ENCODE measurements at regions not wholly inside any gene's neighbourhood (a gene's known extent, or its start where the extent isn't known, plus 50 kb on each side); places are given as distances from the start of the nearest gene placed in this dataset.

DNA sequence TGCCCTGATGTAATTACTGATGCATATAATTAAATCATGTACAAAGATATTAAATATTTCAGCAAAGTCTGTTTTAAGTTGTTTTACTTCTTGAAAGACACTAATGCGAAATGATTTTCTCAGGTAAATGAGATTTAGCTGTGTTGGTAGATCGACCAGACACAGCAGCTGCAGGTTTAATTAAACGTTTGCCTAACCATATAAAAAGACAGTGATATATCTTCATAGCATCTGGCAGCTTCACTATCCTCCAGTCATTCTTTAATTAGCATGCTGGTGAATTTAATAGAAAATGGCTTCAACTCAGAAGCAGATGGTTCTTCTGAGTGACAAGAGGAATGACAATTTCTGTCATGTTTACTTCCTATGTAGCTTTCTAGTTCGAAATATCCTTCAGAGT, 69.3 kb downstream of the NHLRC3 start:
- H3K27ac ChIP-seq = no peak overlapping the region
- TF ChIP-seq, protein P1, sequence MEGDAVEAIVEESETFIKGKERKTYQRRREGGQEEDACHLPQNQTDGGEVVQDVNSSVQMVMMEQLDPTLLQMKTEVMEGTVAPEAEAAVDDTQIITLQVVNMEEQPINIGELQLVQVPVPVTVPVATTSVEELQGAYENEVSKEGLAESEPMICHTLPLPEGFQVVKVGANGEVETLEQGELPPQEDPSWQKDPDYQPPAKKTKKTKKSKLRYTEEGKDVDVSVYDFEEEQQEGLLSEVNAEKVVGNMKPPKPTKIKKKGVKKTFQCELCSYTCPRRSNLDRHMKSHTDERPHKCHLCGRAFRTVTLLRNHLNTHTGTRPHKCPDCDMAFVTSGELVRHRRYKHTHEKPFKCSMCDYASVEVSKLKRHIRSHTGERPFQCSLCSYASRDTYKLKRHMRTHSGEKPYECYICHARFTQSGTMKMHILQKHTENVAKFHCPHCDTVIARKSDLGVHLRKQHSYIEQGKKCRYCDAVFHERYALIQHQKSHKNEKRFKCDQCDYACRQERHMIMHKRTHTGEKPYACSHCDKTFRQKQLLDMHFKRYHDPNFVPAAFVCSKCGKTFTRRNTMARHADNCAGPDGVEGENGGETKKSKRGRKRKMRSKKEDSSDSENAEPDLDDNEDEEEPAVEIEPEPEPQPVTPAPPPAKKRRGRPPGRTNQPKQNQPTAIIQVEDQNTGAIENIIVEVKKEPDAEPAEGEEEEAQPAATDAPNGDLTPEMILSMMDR (IDR thresholded peaks at IDR 0.05) = no peak
- TF ChIP-seq POLR2A (IDR thresholded peaks at IDR 0.05) (no peak), EP300 (IDR thresholded peaks at IDR 0.05) (no peak), POLR2AphosphoS5 (IDR thresholded peaks at IDR 0.05) (no peak)
- H3K27me3 ChIP-seq = no peaks in the 10 kb centered on the region
- no peaks in the 10 kb centered on the region for H3K9me3 ChIP-seq
- no peaks in the 10 kb centered on the region for H3K36me3 ChIP-seq
- 74 to 81% methylated on average over 4 of the region's 4 CpGs for WGBS, 2 donors
- H3K4me1 ChIP-seq = no peaks in the 10 kb centered on the region
- DNase-seq = no peak
- ATAC-seq (ENCODE audit: low FRiP score in 2 of 2) = no peak
- no peak overlapping the region for H3K4me3 ChIP-seq

- ATAC-seq (ENCODE audit: low FRiP score in 2 of 2) = no peak
- H3K9me3 ChIP-seq = no peaks in the 10 kb centered on the region
- no peaks in the 10 kb centered on the region for H3K36me3 ChIP-seq
- 53 to 66% methylated on average over 2 of the region's 2 CpGs for WGBS, 2 donors
- DNase-seq = no peak
- no peaks in the 10 kb centered on the region for H3K4me1 ChIP-seq
- H3K27me3 ChIP-seq = no peaks in the 10 kb centered on the region
- TF ChIP-seq EP300 (IDR thresholded peaks at IDR 0.05) (no peak), POLR2A (IDR thresholded peaks at IDR 0.05) (no peak), POLR2AphosphoS5 (IDR thresholded peaks at IDR 0.05) (no peak)
- TF ChIP-seq, protein P1 (IDR thresholded peaks at IDR 0.05) = no peak
- no peak overlapping the region for H3K27ac ChIP-seq
- H3K4me3 ChIP-seq = no peak overlapping the region
Measured at GRCh38 chr13:39108783-39109182, 70.5 kb downstream of the NHLRC3 start.

- Histone ChIP-seq H3K4me1 (no peaks in the 10 kb centered on the region), H3K27me3 (no peaks in the 10 kb centered on the region), H3K9me3 (no peaks in the 10 kb centered on the region), H3K27ac (no peak overlapping the region), H3K36me3 (no peaks in the 10 kb centered on the region), H3K4me3 (no peak overlapping the region)
- WGBS, 2 donors = 88 to 96% methylated on average over 2 of the region's 2 CpGs
- DNase-seq = no peak
- TF ChIP-seq, protein P1 (IDR thresholded peaks at IDR 0.05) = no peak
- TF ChIP-seq POLR2AphosphoS5 (IDR thresholded peaks at IDR 0.05) = no peak
- TF ChIP-seq POLR2A (IDR thresholded peaks at IDR 0.05) = no peak
- no peak for TF ChIP-seq EP300 (IDR thresholded peaks at IDR 0.05)
- ATAC-seq (ENCODE audit: low FRiP score in 2 of 2) = no peak
Measured at GRCh38 chr13:39110518-39111097, 72.4 kb downstream of the NHLRC3 start.

DNA sequence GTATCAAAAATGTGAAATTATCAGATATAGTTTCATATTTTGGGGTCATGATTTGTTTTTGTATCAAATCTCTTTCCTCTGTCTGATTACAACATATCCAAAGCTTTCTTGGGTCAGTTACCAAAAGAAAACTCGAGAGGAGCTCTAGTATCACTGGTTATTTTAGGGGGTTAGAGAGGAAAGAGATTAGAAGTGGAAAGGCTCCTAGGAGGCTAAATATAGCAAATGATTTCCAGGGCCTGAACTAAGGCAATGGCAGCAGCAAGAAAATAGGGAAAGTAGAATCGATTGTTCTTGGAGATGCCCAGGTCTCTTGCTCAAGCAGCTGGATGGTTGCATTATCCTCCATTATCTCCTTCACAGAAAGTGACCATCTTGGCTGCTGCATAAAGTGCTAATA, 72.9 kb downstream of the NHLRC3 start:
- H3K36me3 ChIP-seq = no peaks in the 10 kb centered on the region
- no peaks in the 10 kb centered on the region for H3K27me3 ChIP-seq
- no peak overlapping the region for H3K4me3 ChIP-seq
- H3K27ac ChIP-seq = no peak overlapping the region
- no peak for ATAC-seq (ENCODE audit: low FRiP score in 2 of 2)
- no peak for DNase-seq
- H3K9me3 ChIP-seq = no peaks in the 10 kb centered on the region
- WGBS, 2 donors = 37 to 39% methylated on average over 2 of the region's 2 CpGs
- no peaks in the 10 kb centered on the region for H3K4me1 ChIP-seq
- TF ChIP-seq POLR2AphosphoS5 (IDR thresholded peaks at IDR 0.05) (no peak), EP300 (IDR thresholded peaks at IDR 0.05) (no peak), POLR2A (IDR thresholded peaks at IDR 0.05) (no peak)
- TF ChIP-seq, protein P1 (IDR thresholded peaks at IDR 0.05) = no peak

DNA sequence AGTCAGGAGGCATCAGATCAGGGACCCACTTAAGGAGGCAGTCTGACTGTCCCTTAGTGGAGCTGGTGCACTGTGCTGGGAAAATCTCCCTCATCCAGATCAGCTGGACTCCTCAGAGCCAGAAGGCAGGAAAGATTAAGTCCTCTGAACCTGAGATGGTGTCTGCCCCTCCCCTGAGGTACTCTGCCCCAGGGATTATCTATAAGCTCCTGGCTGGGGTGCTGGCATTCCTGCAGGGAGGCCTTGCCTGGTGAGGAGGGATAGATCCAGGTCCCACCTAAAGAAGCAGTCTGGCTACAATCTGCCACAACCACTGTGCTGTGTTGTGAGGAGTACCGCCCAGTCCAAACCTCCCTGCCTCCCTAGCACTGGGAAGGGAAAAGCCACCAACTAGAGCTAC, 81.2 kb downstream of the NHLRC3 start:
- 83% methylated on average over 1 of the region's 1 CpG; no CpG with 5 or more reads in 1 of the 2 donors for WGBS, 2 donors

More for the DNA sequence above, 81.2 kb downstream of the NHLRC3 start:
- Histone ChIP-seq H3K4me3 (no peak overlapping the region), H3K9me3 (peaks cover 0 to 4% (median 0%) of the 10 kb centered on the region in 4 donors), H3K27me3 (no peaks in the 10 kb centered on the region), H3K4me1 (no peaks in the 10 kb centered on the region), H3K36me3 (no peaks in the 10 kb centered on the region), H3K27ac (no peak overlapping the region)
- ATAC-seq (ENCODE audit: low FRiP score in 2 of 2) = no peak
- TF ChIP-seq POLR2AphosphoS5 (IDR thresholded peaks at IDR 0.05) (no peak), EP300 (IDR thresholded peaks at IDR 0.05) (no peak)
- TF ChIP-seq, protein P1 (IDR thresholded peaks at IDR 0.05) = no peak
- no peak for DNase-seq
